Activated naive CD4-positive, alpha-beta T cell treated with anti-CD3 and anti-CD28 coated beads for 36 hours (primary cell): ENCODE measurements at regions not wholly inside any gene's neighbourhood (a gene's known extent, or its start where the extent isn't known, plus 50 kb on each side); places are given as distances from the start of the nearest gene placed in this dataset.
A peak's percentile ranks its signal among the peaks of the same experiment; 100 is the strongest.

Source experiments
- CTCF ChIA-PET: fragments of 350-600 bp; sonication (Branson Sonifier 250); formaldehyde crosslinking; loops from one replicate; lab custom pipeline; 2021; ENCODE audit warnings: antibody characterized with exemption; lab: Charles Lee
- DNase-seq: peaks from one replicate; pipeline ENCODE4 v3.0.0-alpha.2; 2020
- H3K27ac Mint-ChIP-seq: one replicate; pipeline ENCODE4 v1.8.0; 2021; ENCODE audit warnings: mild to moderate bottlenecking, mixed read lengths
- H3K27me3 Mint-ChIP-seq: one replicate; pipeline ENCODE4 v1.8.0; 2021; ENCODE audit warnings: low read depth, mixed read lengths
- H3K36me3 Mint-ChIP-seq: one replicate; pipeline ENCODE4 v1.8.0; 2021; ENCODE audit warnings: low read depth, mixed read lengths
- H3K4me1 Mint-ChIP-seq: one replicate; pipeline ENCODE4 v1.8.0; 2021; ENCODE audit warnings: low read depth, mixed read lengths
- H3K4me3 Mint-ChIP-seq: one replicate; pipeline ENCODE4 v1.8.0; 2021; ENCODE audit warnings: mild to moderate bottlenecking, moderate library complexity, mixed read lengths
- H3K9me3 Mint-ChIP-seq: one replicate; pipeline ENCODE4 v1.8.0; 2021; ENCODE audit warnings: mixed read lengths
- intact Hi-C: fragments of 100-400 bp; cut with micrococcal nuclease; formaldehyde crosslinking; loops from one replicate; pipeline ENCODE4 v1.15.1; 2023

DNA sequence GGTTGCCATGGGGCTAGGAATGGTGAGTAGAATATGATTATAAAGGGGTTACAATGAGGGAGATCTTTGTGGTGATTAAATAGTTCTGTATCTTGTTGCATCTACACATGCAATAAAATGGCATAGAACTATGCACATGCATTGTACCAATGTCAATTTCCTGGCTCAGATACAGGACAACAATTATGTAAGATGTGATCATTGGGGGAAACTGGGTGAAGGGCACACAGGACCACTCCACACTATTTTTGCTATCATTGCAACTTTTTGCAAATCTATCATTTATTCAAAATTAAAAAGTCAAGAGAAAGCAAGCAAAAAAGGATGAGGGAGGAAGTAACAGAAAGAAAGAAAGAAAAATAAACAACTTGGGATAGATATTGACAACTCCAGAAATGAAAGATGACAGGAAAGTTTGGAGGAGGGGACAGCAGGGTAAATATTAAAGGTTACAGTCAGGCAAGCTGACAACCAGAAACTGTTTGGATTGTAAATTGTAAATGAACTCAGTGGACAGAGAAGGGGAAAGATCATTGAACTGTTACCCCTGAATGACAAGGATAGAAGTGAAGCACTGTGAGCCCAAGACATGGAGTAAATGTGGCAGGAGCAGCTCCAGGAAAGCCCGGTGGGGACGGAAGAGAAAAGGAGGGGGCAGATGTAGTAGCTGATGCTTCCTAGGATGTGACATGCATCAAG, 499.6 kb upstream of the JARID2 start:
- intact Hi-C loops = no loop called here

DNA sequence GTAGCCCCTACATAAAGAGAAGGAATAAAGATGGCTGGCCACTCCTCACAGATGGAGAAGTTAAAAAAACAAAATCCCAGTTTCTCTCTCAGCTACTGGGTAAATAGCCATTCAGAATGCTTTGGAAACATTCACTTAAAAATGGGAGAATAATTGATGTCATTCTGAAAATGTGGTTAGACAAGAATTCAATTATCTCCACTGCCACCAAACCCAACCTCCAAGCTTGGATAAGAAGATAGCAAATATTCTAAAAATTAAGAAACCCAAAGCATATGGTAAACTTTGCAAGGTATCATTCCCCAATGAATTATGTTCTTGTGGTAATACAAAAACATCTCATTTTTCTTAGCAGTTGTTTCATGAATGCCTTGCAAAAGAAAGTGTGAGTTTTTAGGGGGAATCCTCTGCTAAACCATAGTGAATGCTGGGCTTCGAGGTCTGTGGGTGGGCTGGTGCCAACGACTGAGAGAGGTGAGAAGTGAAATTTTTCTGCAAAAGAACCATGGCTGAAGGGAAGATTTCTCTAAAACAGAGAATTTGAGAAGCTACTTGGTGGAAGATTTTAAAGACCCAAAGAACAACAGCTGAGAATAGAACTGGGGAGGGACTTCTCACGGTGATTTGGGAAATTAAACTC, 497.9 kb upstream of the JARID2 start:
- H3K36me3 Mint-ChIP-seq = peaks cover 2% of the 10 kb centered on the region
- peaks cover 2% of the 10 kb centered on the region for H3K9me3 Mint-ChIP-seq
- CTCF ChIA-PET = interaction anchor here (1.8 kb wide), 1 partner anchor 12 kb away, joined by 5 read pairs; no protein-coding TSS in a partner anchor
- no peaks in the 10 kb centered on the region for H3K27me3 Mint-ChIP-seq
- H3K27ac Mint-ChIP-seq = peak overlapping the region; percentile 76
- H3K4me3 Mint-ChIP-seq = no peak overlapping the region
- H3K4me1 Mint-ChIP-seq = peaks cover 61% of the 10 kb centered on the region
- intact Hi-C loops = loop anchor here (1.0 kb wide), 5 partner anchors 15 to 436 kb away; no protein-coding TSS in a partner anchor
- peak; percentile 68 for DNase-seq

More for the DNA sequence above, 499.6 kb upstream of the JARID2 start:
- H3K36me3 Mint-ChIP-seq = peaks cover 2% of the 10 kb centered on the region
- H3K27ac Mint-ChIP-seq = no peak overlapping the region
- H3K4me3 Mint-ChIP-seq = no peak overlapping the region
- no peaks in the 10 kb centered on the region for H3K27me3 Mint-ChIP-seq
- no peak for DNase-seq
- peaks cover 2% of the 10 kb centered on the region for H3K9me3 Mint-ChIP-seq
- peaks cover 72% of the 10 kb centered on the region for H3K4me1 Mint-ChIP-seq
- CTCF ChIA-PET = interaction anchor here (0.7 kb wide), 1 partner anchor 35 kb away, joined by 3 read pairs; no protein-coding TSS in a partner anchor

DNA sequence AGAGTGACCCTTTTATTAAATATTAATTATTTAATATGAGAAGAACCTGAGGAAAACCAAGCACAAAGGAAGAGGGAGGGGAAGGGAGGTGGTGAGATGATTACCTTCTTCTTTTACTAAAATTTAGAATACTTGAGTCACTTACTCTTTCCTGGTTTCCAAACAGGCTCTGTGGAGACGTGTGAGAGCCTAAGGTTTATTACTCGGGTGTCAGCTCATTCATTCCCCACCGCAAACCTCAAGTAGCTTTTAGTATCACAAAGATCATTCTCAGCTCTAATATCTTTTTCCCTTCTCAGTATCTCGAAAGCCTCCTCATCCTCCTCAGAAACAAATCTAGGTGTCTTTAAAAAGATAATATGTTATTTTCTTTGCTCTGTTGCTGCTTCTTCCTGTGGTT, 497.2 kb upstream of the JARID2 start:
- intact Hi-C loops = loop anchor here (1.0 kb wide), 5 partner anchors 15 to 436 kb away; no protein-coding TSS in a partner anchor
- H3K4me3 Mint-ChIP-seq = no peak overlapping the region

DNA sequence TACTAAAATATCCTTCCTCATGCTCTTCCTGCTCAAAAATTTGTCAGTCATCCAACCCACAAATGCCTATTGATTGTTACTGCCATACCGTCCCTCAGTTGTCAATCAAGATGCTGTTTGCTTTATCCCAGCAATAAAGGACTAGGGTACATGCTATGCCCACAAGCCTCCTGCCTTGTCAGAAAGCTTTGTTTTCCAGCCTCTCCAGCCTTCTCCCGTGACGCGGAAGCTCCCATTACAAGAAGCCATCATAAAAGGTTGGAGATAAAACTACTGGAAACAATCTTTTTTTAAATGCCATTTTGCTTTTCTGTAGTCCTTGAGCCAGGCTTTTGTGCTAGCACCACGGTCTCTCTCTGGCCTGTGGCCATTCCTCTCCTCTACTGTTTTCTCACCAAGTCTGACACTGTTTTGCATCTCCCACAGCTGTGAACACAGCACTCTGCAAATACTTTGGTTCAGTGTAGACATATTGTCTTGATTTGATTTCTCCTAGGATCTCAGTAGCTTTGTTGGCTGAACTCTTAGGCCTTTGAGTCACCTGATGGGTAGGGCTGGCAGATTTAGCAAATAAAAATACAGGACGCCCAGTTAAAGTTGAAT, 495.7 kb upstream of the JARID2 start:
- CTCF ChIA-PET = interaction anchor here (0.6 kb wide), 1 partner anchor 90 kb away, joined by 3 read pairs; no protein-coding TSS in a partner anchor
- intact Hi-C loops = no loop called here
- no peak overlapping the region for H3K27ac Mint-ChIP-seq
- H3K4me1 Mint-ChIP-seq = peaks cover 47% of the 10 kb centered on the region
- H3K27me3 Mint-ChIP-seq = no peaks in the 10 kb centered on the region
- DNase-seq = no peak
- no peaks in the 10 kb centered on the region for H3K9me3 Mint-ChIP-seq
- no peak overlapping the region for H3K4me3 Mint-ChIP-seq
- no peaks in the 10 kb centered on the region for H3K36me3 Mint-ChIP-seq

More for the DNA sequence above, 497.2 kb upstream of the JARID2 start:
- H3K4me1 Mint-ChIP-seq = peaks cover 54% of the 10 kb centered on the region
- H3K27me3 Mint-ChIP-seq = no peaks in the 10 kb centered on the region
- peaks cover 2% of the 10 kb centered on the region for H3K9me3 Mint-ChIP-seq
- peak overlapping the region; percentile 66 for H3K27ac Mint-ChIP-seq
- H3K36me3 Mint-ChIP-seq = peaks cover 2% of the 10 kb centered on the region
- CTCF ChIA-PET = interaction anchor here (1.8 kb wide), 1 partner anchor 11 kb away, joined by 5 read pairs; no protein-coding TSS in a partner anchor
- peak; percentile 61 for DNase-seq

GRCh38 chr6:14751645-14752175, 494.2 kb upstream of the JARID2 start:
- H3K36me3 Mint-ChIP-seq = no peaks in the 10 kb centered on the region
- H3K27ac Mint-ChIP-seq = no peak overlapping the region
- no peaks in the 10 kb centered on the region for H3K9me3 Mint-ChIP-seq
- peaks cover 38% of the 10 kb centered on the region for H3K4me1 Mint-ChIP-seq
- intact Hi-C loops = no loop called here
- H3K27me3 Mint-ChIP-seq = no peaks in the 10 kb centered on the region
- no peak overlapping the region for H3K4me3 Mint-ChIP-seq
- DNase-seq = no peak
- CTCF ChIA-PET = interaction anchor here (0.8 kb wide), 1 partner anchor 448 kb away, joined by 3 read pairs; no protein-coding TSS in a partner anchor

GRCh38 chr6:14754751-14755513, 490.9 kb upstream of the JARID2 start:
- Mint-ChIP-seq H3K27me3 (no peaks in the 10 kb centered on the region), H3K27ac (peak overlapping the region; percentile 68), H3K36me3 (no peaks in the 10 kb centered on the region), H3K4me3 (no peak overlapping the region), H3K4me1 (peaks cover 16% of the 10 kb centered on the region), H3K9me3 (no peaks in the 10 kb centered on the region)
- intact Hi-C loops = no loop called here
- DNase-seq = peak; percentile 51
- CTCF ChIA-PET = interaction anchor here (1.1 kb wide), 1 partner anchor 262 kb away, joined by 3 read pairs; no protein-coding TSS in a partner anchor

DNA sequence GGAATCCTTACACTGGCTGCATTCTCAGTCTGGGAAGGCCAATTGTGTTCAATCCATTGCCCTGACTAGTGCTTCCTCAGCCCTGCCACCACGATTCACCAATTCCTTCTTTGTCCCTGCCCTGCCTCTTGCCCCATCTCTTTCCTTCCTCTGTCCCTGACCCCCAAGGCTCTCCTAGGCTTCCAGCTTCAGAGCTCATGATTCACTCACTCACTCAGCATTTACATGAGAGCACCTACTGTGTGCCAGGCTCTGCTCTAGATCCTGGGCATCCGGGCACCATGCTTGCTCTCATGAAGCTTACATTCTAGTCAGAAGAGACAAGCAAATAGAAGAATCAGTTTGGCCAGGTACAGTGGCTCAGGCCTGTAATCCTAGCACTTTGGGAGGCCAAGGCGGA, 489.5 kb upstream of the JARID2 start:
- peaks cover 13% of the 10 kb centered on the region for H3K4me1 Mint-ChIP-seq

GRCh38 chr6:14757014-14757413, 488.9 kb upstream of the JARID2 start:
- no peaks in the 10 kb centered on the region for H3K36me3 Mint-ChIP-seq
- intact Hi-C loops = no loop called here
- DNase-seq = no peak
- H3K27me3 Mint-ChIP-seq = no peaks in the 10 kb centered on the region
- H3K4me1 Mint-ChIP-seq = peaks cover 13% of the 10 kb centered on the region
- no peaks in the 10 kb centered on the region for H3K9me3 Mint-ChIP-seq
- H3K4me3 Mint-ChIP-seq = no peak overlapping the region
- CTCF ChIA-PET = no interaction called here
- H3K27ac Mint-ChIP-seq = no peak overlapping the region

More for the DNA sequence above, 489.5 kb upstream of the JARID2 start:
- H3K27ac Mint-ChIP-seq = no peak overlapping the region
- intact Hi-C loops = no loop called here
- CTCF ChIA-PET = interaction anchor here (1.1 kb wide), 1 partner anchor 263 kb away, joined by 3 read pairs; no protein-coding TSS in a partner anchor
- no peak overlapping the region for H3K4me3 Mint-ChIP-seq
- no peaks in the 10 kb centered on the region for H3K27me3 Mint-ChIP-seq
- no peak for DNase-seq
- H3K36me3 Mint-ChIP-seq = no peaks in the 10 kb centered on the region
- H3K9me3 Mint-ChIP-seq = no peaks in the 10 kb centered on the region

- Mint-ChIP-seq H3K4me1 (peaks cover 13% of the 10 kb centered on the region), H3K36me3 (no peaks in the 10 kb centered on the region), H3K4me3 (no peak overlapping the region), H3K27me3 (no peaks in the 10 kb centered on the region), H3K27ac (no peak overlapping the region), H3K9me3 (no peaks in the 10 kb centered on the region)
- DNase-seq = no peak
- CTCF ChIA-PET = no interaction called here
- intact Hi-C loops = no loop called here
These were observed 488.5 kb upstream of the JARID2 start for GRCh38 chr6:14757418-14757817.

GRCh38 chr6:14758421-14759081, 487.3 kb upstream of the JARID2 start:
- no peak overlapping the region for H3K27ac Mint-ChIP-seq
- DNase-seq = peak; percentile 23
- intact Hi-C loops = no loop called here
- no peak overlapping the region for H3K4me3 Mint-ChIP-seq
- H3K36me3 Mint-ChIP-seq = no peaks in the 10 kb centered on the region
- no peaks in the 10 kb centered on the region for H3K27me3 Mint-ChIP-seq
- peaks cover 18% of the 10 kb centered on the region for H3K4me1 Mint-ChIP-seq
- CTCF ChIA-PET = interaction anchor here (1.9 kb wide), 1 partner anchor 10 kb away, joined by 5 read pairs; no protein-coding TSS in a partner anchor
- H3K9me3 Mint-ChIP-seq = no peaks in the 10 kb centered on the region

DNA sequence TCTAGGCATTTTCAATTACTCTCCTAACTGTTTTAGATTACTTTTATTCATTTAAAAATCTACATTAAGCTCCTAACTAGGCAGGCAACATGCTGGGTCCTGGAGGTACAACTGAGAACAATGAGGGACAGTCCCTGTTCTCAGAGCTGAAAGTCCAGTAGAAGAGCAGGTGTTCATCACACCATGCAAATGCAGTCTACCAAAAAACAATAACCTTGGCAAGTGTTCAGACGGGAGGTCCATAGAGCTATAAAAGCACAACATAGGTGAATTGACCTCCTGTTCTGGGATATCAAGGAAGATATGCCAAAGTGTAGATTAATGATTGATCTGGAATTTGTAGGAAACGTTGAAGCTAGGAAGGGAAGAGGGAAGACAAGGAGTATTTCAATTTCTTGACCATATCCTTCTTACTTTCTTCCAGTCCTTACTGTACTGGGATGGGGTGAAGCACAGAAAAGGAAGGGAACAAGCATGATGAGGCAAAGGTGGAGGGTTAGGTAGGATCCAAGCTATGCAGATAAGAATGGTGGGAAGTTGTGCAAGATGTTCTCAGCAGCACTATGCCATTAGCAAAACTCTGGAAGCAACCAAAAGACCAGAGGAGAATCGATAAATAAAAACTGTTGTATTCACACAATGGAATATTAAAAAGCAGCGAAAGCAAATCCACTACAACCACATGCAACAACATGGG, 485.7 kb upstream of the JARID2 start:
- Mint-ChIP-seq H3K36me3 (no peaks in the 10 kb centered on the region), H3K4me3 (no peak overlapping the region), H3K9me3 (no peaks in the 10 kb centered on the region), H3K27ac (no peak overlapping the region), H3K27me3 (no peaks in the 10 kb centered on the region), H3K4me1 (peaks cover 18% of the 10 kb centered on the region)
- no peak for DNase-seq
- intact Hi-C loops = no loop called here
- CTCF ChIA-PET = interaction anchor here (1.9 kb wide), 1 partner anchor 12 kb away, joined by 5 read pairs; no protein-coding TSS in a partner anchor
